Hepatocyte (in vitro differentiated cells): ENCODE measurements at regions not wholly inside any gene's neighbourhood (a gene's known extent, or its start where the extent isn't known, plus 50 kb on each side); places are given as distances from the start of the nearest gene placed in this dataset.
A peak's percentile ranks its signal among the peaks of the same experiment; 100 is the strongest.

Source experiments
- DNase-seq: peaks from one replicate; pipeline ENCODE4 v3.0.0-alpha.2; 2016; ENCODE audit warnings: low spot score
- H2AFZ ChIP-seq: fragments of 200-600 bp; sonication (generic); 2 replicates; pipeline ENCODE4 v1.6.0; 2016; ENCODE audit warnings: antibody characterized with exemption, mild to moderate bottlenecking
- H3K27ac ChIP-seq: fragments of 200-600 bp; sonication (generic); 2 replicates; pipeline ENCODE4 v1.5.1; 2016; ENCODE audit warnings: mild to moderate bottlenecking
- H3K27me3 ChIP-seq: fragments of 200-600 bp; sonication (generic); 2 replicates; pipeline ENCODE4 v1.6.1; 2016
- H3K36me3 ChIP-seq: fragments of 200-600 bp; sonication (generic); replicated peaks from 2 replicates; pipeline ENCODE4 v1.5.1; 2016; ENCODE audit warnings: low read depth; ENCODE audit not compliant: insufficient read depth
- H3K4me1 ChIP-seq: fragments of 200-600 bp; sonication (generic); 2 replicates; pipeline ENCODE4 v1.5.1; 2016; ENCODE audit warnings: mild to moderate bottlenecking, moderate library complexity; ENCODE audit not compliant: insufficient read depth
- H3K4me2 ChIP-seq: fragments of 200-600 bp; sonication (generic); 2 replicates; pipeline ENCODE4 v1.6.0; 2016
- H3K4me3 ChIP-seq: fragments of 200-600 bp; sonication (generic); 2 replicates; pipeline ENCODE4 v1.5.1; 2016; ENCODE audit warnings: mild to moderate bottlenecking
- H3K79me2 ChIP-seq: fragments of 200-600 bp; sonication (generic); 2 replicates; pipeline ENCODE4 v1.6.0; 2017; ENCODE audit warnings: mild to moderate bottlenecking
- H3K9me2 ChIP-seq: fragments of 200-600 bp; sonication (generic); replicated peaks from 2 replicates; pipeline ENCODE4 v1.6.0; 2017; ENCODE audit warnings: mild to moderate bottlenecking; ENCODE audit not compliant: insufficient read depth
- H3K9me3 ChIP-seq: fragments of 200-600 bp; sonication (generic); 2 replicates; pipeline ENCODE4 v1.5.1; 2016; ENCODE audit warnings: low read depth, mild to moderate bottlenecking
- H4K20me1 ChIP-seq: fragments of 200-600 bp; sonication (generic); 2 replicates; pipeline ENCODE4 v1.6.0; 2016; ENCODE audit warnings: mild to moderate bottlenecking; ENCODE audit not compliant: insufficient read depth, poor library complexity, severe bottlenecking
- CTCF ChIP-seq: fragments of 200-600 bp; sonication (generic); IDR thresholded peaks from 2 replicates; pipeline ENCODE4 v1.5.1; 2016; ENCODE audit warnings: antibody characterized with exemption, mild to moderate bottlenecking; ENCODE audit not compliant: poor library complexity
- EZH2 ChIP-seq: fragments of 200-600 bp; sonication (generic); IDR thresholded peaks from 2 replicates; pipeline ENCODE4 v1.6.1; 2016; ENCODE audit warnings: antibody characterized with exemption, mild to moderate bottlenecking, borderline replicate concordance
- EZH2phosphoT487 ChIP-seq: fragments of 200-600 bp; sonication (generic); IDR thresholded peaks from one replicate; pipeline ENCODE4 v1.6.1; 2018; ENCODE audit warnings: antibody characterized with exemption, mild to moderate bottlenecking, low read depth, moderate library complexity; ENCODE audit not compliant: unreplicated experiment, severe bottlenecking
- WGBS: methylation state at CpG from one replicate; pipeline ENCODE4 v1.1.6; 2016; ENCODE audit warnings: low lambda C conversion rate; ENCODE audit errors: missing lambda C conversion rate; 5-methylcytosine and 5-hydroxymethylcytosine counted together

- Histone ChIP-seq H3K4me1 (no peaks in the 10 kb centered on the region), H3K4me2 (no peak overlapping the region), H3K9me2 (no peaks in the 10 kb centered on the region), H2AFZ (no peak overlapping the region), H3K27ac (no peak overlapping the region), H3K27me3 (no peaks in the 10 kb centered on the region), H3K9me3 (no peaks in the 10 kb centered on the region), H3K4me3 (no peak overlapping the region), H3K79me2 (no peaks in the 10 kb centered on the region), H4K20me1 (no peaks in the 10 kb centered on the region), H3K36me3 (no peaks in the 10 kb centered on the region)
- TF ChIP-seq EZH2 (no peak), CTCF (no peak), EZH2phosphoT487 (no peak)
- WGBS: 91% methylated on average over 10 of the region's 10 CpGs
- DNase-seq: no peak
Measured at GRCh38 chr6:71531841-71532240, 243.2 kb downstream of the OGFRL1 start.

GRCh38 chr6:71533939-71534379 is 245.3 kb downstream of the OGFRL1 start:
- no peak overlapping the region for H3K27ac ChIP-seq
- H3K36me3 ChIP-seq: no peaks in the 10 kb centered on the region
- no peaks in the 10 kb centered on the region for H3K27me3 ChIP-seq
- no peaks in the 10 kb centered on the region for H3K79me2 ChIP-seq
- H3K9me3 ChIP-seq: no peaks in the 10 kb centered on the region
- no peak overlapping the region for H3K4me2 ChIP-seq
- H4K20me1 ChIP-seq: no peaks in the 10 kb centered on the region
- no peaks in the 10 kb centered on the region for H3K4me1 ChIP-seq
- TF ChIP-seq EZH2phosphoT487 (no peak), CTCF (peak; percentile 75)
- 78% methylated on average over 2 of the region's 2 CpGs for WGBS
- DNase-seq: peak; percentile 48
- no peak overlapping the region for H2AFZ ChIP-seq
- H3K4me3 ChIP-seq: no peak overlapping the region
- H3K9me2 ChIP-seq: no peaks in the 10 kb centered on the region

- no peaks in the 10 kb centered on the region for H3K79me2 ChIP-seq
- no peak overlapping the region for H2AFZ ChIP-seq
- no peaks in the 10 kb centered on the region for H3K9me3 ChIP-seq
- no peaks in the 10 kb centered on the region for H3K9me2 ChIP-seq
- TF ChIP-seq EZH2phosphoT487: no peak
- TF ChIP-seq CTCF: no peak
- WGBS: 64% methylated on average over 3 of the region's 3 CpGs
- H3K4me2 ChIP-seq: no peak overlapping the region
- no peaks in the 10 kb centered on the region for H3K36me3 ChIP-seq
- H3K4me3 ChIP-seq: no peak overlapping the region
- no peaks in the 10 kb centered on the region for H3K4me1 ChIP-seq
- no peak overlapping the region for H3K27ac ChIP-seq
- no peaks in the 10 kb centered on the region for H3K27me3 ChIP-seq
- no peaks in the 10 kb centered on the region for H4K20me1 ChIP-seq
- DNase-seq: no peak
Measured at GRCh38 chr6:71534921-71535320, 246.3 kb downstream of the OGFRL1 start.

- H3K27ac ChIP-seq: no peak overlapping the region
Measured at GRCh38 chr6:71537717-71538116, 249.1 kb downstream of the OGFRL1 start.

More at GRCh38 chr6:71537717-71538116, 249.1 kb downstream of the OGFRL1 start:
- DNase-seq: no peak
- no peaks in the 10 kb centered on the region for H3K27me3 ChIP-seq
- H3K9me3 ChIP-seq: no peaks in the 10 kb centered on the region
- no peaks in the 10 kb centered on the region for H3K36me3 ChIP-seq
- H3K9me2 ChIP-seq: no peaks in the 10 kb centered on the region
- no peaks in the 10 kb centered on the region for H3K79me2 ChIP-seq
- 88% methylated on average over 1 of the region's 1 CpG for WGBS
- H3K4me3 ChIP-seq: no peak overlapping the region
- H4K20me1 ChIP-seq: no peaks in the 10 kb centered on the region
- H3K4me1 ChIP-seq: no peaks in the 10 kb centered on the region
- H2AFZ ChIP-seq: no peak overlapping the region
- TF ChIP-seq EZH2phosphoT487 (no peak), EZH2 (no peak)
- H3K4me2 ChIP-seq: no peak overlapping the region
